DMS153 treated with DMSO at 0.1 percent for 48 hours (cell line): ENCODE measurements at regions not wholly inside any gene's neighbourhood (a gene's known extent, or its start where the extent isn't known, plus 50 kb on each side); places are given as distances from the start of the nearest gene placed in this dataset.

Experiments used
- DNase-seq: peaks from one replicate; lab custom pipeline; 2025; ENCODE audit not compliant: unreplicated experiment; lab: John Stamatoyannopoulos, UW

GRCh38 chr18:72100465-72101004 is 443.6 kb downstream of the CBLN2 start:
- DNase-seq = no peak

- no peak for DNase-seq
Measured at GRCh38 chr18:72091369-72091768, 452.8 kb downstream of the CBLN2 start.

DNA sequence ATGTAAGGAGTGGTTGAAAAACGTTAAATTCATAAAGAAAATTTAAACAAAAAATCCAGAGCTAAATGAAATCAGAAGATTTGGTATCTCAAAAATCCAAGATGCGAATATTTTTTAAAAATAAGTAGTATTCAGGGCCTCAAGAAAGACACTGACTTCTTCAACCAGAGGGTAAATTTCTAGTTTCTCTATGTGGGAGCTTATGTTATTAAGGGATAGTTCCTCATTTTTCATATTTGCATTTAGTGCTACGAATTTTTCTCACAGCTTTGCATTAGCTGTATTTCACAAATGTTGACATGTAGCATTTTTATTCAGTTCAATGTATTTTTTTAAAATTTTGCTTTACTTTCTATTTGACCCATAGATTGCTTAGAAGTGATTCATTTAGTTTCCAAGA is 454.7 kb downstream of the CBLN2 start:
- DNase-seq = no peak

DNA sequence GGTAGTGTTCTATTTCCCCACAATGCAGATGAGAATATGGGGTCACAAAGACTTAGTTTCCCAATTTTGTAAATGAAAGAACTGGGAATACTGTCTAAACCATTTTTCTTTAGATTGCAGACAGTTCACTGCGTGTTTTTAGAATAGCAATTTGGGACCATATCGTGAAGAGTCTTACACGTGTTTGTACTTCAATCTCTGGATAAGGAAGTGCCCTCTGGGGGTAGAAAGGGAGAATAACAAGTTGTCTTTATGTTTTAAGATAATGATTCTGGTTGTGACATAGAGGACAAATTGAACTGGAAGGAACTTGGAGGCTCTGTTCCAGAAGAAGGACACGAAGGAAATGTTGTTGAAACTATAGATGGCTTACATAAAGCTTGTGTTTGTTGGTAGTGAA is 457.7 kb downstream of the CBLN2 start:
- peak; percentile 33 for DNase-seq

DNA sequence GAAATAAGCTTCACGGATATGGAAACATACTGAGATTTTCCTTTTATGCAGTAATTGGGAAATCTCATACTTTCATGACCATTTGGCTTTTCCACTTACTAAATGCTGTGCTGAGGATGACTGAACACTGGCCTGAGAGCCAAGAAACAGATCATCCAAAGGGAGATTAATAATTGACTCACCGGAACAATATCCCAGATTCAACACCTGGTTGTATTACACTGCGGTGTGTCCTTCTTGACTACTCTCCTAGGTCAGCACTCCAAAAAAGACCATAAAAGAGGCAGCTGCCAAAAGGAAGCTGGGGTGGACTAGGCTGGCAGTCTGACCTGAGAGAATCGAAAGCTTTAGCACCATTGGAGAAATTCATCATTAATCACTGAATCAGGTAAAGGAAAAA is 469.1 kb downstream of the CBLN2 start:
- no peak for DNase-seq

DNA sequence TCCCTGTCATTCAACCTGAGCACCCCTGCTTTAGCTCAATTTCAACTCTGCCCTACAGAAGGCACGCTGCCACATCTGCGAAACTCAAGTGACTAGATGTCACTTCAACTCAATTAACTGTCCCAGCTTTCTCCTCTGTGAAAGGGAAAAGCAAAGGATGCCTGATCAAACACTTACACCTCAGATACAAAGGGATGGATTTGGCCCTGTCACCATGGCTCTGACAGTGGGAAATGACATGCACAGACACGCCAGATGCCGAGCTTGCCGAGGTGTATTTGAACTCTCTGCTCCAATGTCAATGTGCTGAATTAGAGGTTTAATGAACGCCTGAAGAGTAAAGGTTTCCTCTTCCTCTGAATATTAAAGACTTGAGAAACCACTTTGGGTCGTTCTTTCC is 481.1 kb downstream of the CBLN2 start:
- DNase-seq = peak; percentile 81

DNA sequence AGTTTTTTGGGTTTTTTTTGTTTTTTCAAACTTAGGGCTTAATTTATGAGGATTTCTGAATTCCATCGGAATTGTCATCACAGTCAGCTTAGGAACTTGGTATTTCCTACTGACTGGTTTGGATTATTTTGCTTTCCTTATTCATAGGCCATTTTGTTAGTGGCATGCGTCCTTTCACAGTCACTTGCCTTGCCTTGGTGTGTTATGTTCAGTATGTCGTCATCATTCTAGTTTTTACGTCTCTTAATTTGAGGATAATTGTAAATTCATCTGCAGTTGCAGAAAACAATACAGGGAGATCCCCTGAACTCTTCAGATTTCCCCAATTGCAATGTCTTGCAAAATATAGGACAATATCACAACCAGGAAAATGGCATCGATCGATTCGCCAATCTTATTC is 485.3 kb downstream of the CBLN2 start:
- DNase-seq = no peak

DNA sequence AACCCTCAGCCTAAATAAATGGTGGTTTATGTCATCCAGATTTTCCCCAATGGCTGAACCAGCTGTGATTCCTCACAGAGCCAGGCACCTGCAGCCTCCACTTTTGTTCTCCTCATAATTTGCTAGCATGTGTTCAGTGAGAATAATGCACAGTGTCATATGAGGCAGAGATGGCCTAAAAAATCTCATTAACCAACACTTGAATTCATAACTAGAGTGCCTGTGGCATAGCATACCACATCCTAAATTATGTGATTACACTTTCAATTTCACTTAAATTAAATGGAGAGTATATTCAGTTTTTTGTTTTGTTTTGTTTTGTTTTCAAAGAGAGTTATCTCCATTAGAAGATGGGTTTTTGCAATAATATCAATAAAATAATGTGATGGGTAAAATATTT is 488.0 kb downstream of the CBLN2 start:
- no peak for DNase-seq

GRCh38 chr18:72041313-72042032 is 502.7 kb downstream of the CBLN2 start:
- DNase-seq = no peak

DNA sequence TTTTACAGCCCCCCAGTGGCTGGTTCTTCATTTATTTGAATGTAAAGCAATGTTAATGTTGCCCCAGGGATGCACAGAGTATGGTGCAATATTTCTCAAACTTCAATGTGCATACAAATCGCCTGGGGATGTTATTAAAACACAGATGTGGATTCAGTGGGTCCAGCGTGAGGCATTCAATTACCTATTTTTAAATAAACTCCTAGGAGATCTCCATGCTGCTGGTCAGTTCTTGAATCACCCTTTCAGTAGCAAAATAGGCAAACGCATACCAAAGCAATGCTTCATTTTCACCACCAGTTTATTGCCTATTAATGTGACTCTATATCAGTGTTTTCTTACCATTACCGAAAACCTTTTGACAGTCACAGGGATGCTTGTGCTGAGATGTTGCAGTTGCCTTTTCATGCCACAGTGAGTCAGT is 530.7 kb downstream of the CBLN2 start:
- DNase-seq = no peak

DNA sequence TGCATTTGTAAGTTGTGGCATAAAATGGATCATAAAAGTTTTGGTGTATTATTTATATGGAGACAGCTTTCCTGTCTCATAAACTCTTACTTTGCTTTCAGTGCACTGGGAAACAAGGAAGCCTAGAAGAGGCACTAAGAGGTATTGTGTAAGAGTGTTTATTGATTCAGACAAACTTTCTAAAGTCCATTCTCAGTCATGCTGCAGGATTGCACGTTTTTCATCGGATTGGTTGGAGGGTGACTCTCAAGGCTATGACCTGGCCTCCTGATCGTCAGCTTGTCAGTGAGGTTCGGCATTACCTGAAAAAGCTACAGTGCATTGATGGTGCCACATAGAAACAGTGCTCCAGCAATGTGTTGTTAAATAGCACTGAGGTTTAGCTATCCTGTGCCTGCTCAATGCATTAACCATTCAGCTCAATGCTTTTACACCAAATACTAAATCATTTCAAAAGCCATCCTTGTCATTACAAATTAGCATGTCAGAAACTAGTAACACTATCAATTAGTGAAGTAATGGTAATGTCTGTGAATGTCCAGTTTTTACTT is 545.5 kb downstream of the CBLN2 start:
- no peak for DNase-seq

DNA sequence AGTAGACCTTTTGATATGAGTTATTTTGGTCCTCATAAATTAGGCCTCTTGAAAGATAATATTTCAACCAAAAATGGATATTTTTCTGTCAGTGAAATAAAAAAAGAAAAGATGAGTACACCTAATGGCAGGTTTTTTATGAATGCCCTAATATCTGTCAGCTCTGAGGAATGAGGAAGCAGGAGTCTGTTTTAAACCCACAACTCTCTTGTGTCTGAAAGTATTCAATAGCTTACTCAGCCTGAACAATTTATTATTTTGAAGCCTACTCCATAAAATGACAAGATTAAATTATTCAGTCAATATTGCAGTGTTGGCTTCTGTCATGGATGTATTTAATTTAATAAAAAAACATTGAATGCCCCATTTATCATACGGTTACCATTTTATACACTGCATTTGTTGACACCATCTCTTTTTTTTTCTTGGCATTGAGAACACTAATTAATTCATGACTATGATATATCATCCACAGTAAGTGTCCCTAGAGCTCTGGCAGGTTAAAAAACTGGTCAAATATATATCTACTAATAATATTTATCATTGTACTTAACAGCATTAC is 548.2 kb downstream of the CBLN2 start:
- no peak for DNase-seq

GRCh38 chr18:71994273-71994672 is 549.9 kb downstream of the CBLN2 start:
- DNase-seq = no peak

GRCh38 chr18:71989616-71990015 is 554.5 kb downstream of the CBLN2 start:
- no peak for DNase-seq

DNA sequence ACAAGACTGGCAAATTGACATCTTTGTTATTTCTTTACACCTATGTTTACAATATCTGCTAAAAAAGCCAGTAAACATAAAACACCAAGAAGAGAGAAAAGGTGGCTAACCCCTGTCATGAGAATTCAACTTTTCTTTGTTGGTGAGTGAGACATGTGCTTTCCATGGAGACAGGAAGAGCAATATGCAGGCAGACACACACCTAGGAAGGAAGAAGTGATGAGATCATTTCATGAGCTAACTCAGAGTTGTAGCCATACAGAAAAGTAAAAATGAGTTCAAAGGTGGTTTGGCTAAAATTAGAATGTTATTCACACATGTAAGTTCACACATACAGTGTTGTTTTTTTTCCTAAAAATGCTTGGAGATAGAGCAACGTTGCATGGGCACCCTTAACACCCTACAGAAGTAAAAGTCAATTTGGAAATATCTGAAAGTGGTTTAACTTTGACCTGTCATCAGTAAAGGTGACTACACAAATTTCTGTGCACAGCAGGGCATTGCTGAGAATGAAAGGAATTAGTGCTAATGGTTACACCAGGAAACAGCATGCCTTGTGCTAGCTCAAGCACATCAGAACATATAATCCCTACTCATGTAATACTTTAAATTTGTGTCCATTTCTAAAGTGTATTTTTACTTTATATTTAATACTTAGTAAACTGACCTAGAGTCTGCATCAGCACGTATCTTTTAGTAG is 557.6 kb downstream of the CBLN2 start:
- no peak for DNase-seq

GRCh38 chr18:71976744-71977143 is 567.4 kb downstream of the CBLN2 start:
- no peak for DNase-seq

DNA sequence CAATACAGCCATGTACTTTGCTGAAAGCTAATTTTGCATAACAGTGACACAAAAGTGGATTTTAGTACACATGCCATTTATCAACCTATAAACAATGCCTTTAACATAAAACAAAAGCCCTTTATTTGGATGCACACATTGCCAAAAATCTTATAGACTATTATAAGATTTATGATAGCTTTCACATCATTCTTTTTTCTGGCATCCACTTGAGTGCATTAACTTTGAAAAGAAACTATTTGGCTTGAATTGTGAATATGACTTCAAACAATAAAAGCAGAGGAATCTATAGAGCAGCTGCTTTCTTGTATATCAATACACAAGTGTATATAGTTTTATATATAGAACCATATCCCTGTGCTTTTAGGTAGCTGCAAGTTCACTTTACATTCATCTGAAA is 577.4 kb downstream of the CBLN2 start:
- no peak for DNase-seq

- DNase-seq = no peak
Measured at GRCh38 chr18:71958605-71959004, 585.5 kb downstream of the CBLN2 start.

DNA sequence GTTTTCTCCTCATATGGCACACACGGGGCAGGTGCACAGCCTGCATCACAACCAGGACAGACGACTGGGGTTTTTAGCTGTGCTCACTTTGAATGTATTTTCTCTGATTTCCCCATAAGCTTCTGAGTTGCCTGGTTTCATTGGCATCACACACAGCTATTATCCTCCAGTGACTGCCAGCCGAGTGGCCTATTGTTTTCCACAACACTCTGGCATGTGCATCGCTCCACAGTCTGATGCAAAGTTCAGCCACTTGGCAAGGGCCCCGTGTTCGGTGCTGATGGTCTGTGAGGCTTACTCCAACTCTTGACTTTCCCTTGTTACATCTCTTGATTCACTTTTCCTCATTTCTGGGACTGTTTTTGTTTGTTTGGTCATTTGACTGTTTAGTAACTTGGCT is 593.1 kb downstream of the CBLN2 start:
- no peak for DNase-seq

DNA sequence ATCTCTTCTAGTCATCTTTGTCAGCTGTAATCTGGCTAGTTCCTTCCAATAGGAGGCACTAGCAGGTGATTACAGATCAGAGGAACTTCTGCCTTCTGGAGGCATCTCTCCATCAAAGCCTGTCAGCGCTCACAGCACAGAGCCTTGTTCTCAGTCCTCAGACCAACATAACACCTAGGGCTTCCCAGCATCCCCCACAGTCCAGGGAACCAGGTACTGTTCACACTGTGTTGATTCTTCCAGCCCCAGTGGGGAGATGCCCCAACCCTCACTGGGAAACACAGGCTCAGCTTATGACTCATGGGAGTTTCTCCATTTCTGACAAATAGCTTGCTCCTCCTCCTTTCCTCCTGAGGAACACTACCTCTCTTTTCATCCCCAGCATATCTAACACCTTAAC is 601.7 kb downstream of the CBLN2 start:
- no peak for DNase-seq

DNA sequence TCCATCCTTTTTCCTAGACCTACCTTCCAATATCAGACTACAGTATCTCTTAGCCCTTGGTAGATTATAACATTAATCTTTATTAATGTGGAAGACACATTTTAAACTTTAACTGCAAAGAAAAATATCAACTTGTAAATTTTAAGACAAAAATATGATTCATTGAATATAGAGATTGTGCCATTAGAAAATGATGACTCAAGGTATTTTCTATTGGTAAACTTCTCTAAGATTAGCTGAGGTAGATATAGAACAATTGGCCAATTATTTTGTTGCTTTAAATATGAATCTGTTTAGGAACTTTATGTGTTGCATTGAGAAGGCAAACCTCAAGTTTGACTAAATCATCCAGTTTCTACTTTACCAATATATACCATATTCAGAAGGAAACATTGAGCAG is 604.7 kb downstream of the CBLN2 start:
- no peak for DNase-seq

DNA sequence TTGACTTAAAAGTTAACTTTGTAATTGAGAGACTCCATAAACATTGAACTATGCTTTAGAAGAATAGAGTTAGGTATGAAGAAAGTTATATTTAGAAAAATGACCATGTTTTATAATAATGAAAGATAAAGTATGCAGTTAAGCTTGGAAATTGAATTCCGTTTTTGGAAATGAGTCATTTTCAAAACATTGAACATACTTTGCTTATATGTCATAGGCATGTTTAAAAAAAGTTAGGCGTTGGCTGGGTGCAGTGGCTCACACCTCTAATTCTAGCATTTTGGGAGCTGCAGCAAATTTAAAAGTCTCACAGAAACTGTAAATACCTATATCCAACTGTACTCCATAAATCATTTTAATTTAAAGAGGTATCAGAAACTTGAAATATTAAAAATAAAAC is 607.4 kb downstream of the CBLN2 start:
- no peak for DNase-seq
